ENCODE measurements at regions not wholly inside any gene's neighbourhood (a gene's known extent, or its start where the extent isn't known, plus 50 kb on each side); places are given as distances from the start of the nearest gene placed in this dataset.

DNA sequence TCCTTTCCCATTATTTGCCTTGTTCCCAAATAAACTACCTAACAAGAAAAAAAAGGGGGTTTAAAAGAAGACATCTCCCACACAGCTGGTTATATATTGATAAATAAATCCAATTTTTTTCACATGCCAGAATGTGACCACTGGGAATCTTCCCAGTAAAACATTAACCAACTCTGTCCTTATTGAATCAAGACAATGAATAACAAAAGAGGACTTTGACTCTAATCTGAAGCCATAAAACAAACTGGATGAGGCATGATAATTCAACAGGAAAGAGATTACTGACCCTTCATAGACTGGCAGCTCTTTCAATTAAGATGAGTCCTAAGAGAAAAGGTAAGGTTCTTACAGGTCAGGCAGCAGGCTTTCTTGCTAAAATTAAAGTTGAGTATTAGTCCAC, 165.8 kb upstream of the CDH6 start:
- TF ChIP-seq, protein P1, sequence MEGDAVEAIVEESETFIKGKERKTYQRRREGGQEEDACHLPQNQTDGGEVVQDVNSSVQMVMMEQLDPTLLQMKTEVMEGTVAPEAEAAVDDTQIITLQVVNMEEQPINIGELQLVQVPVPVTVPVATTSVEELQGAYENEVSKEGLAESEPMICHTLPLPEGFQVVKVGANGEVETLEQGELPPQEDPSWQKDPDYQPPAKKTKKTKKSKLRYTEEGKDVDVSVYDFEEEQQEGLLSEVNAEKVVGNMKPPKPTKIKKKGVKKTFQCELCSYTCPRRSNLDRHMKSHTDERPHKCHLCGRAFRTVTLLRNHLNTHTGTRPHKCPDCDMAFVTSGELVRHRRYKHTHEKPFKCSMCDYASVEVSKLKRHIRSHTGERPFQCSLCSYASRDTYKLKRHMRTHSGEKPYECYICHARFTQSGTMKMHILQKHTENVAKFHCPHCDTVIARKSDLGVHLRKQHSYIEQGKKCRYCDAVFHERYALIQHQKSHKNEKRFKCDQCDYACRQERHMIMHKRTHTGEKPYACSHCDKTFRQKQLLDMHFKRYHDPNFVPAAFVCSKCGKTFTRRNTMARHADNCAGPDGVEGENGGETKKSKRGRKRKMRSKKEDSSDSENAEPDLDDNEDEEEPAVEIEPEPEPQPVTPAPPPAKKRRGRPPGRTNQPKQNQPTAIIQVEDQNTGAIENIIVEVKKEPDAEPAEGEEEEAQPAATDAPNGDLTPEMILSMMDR (conservative IDR thresholded peaks at IDR 0.05) = no peak

DNA sequence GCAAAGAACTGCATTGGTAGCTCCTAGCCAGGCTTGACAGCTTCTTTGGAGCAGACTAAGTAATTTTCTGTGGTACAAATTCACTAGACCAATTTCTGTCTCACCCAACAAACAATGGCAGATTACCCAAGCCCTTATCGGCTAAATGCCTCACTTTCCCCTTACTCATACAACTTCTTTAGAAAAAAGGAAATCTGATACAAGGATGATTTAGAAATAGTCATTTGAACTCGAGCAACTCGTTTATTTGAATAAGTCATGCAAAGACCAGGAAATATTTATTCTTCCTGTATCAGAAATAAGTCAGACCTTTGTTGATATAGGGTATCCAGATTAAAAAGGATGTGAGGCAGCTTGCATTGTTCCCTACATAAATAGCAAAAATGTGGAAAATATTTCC, 170.4 kb upstream of the CDH6 start:
- TF ChIP-seq, protein P1 (conservative IDR thresholded peaks at IDR 0.05) = no peak

More for the DNA sequence above, 165.8 kb upstream of the CDH6 start:
- H3K27ac ChIP-seq = no peak overlapping the region

DNA sequence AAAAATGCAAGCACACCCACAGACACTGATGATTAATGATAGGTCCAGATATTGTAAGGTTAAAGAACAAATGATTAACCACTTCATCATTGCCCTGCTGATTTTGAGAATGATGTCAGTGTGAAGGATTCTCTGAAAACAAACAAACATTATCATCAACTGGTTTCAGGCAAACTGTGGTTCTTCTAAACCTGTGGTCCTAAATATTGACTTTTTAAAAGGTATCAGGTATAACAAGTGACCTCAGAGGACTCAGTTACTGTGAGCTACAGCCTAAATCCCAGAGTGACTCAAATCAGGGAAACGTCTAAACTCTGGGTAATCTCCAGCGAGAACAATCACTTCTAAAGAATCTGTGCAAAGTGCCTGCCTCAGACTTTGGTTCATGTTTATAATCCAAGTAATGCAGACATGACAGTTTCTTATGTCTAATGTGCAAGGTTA, 172.3 kb upstream of the CDH6 start:
- H3K27ac ChIP-seq = no peak overlapping the region
- TF ChIP-seq, protein P1 (conservative IDR thresholded peaks at IDR 0.05) = no peak

More for the DNA sequence above, 170.4 kb upstream of the CDH6 start:
- no peak overlapping the region for H3K27ac ChIP-seq

DNA sequence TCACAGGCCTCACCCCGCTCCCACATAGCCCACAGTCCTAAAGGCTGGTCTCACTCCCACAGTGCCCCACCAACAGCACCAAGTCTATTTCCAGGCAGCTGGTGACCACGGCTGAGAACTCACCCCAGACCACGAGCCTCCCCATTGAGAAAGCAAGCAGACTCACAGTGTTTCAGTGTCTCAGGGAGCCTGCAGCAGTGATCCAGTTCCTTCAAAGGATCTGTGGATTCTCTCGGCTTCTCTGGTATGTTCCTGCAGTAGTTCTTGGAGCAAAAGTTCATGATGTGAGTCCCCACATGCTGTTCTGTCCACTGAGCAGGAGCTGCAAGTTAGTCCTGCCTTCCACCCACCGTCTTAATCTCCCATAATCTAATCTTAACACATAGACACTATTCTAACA, 185.3 kb upstream of the CDH6 start:
- TF ChIP-seq, protein P1 (conservative IDR thresholded peaks at IDR 0.05) = no peak
- H3K27ac ChIP-seq = no peak overlapping the region

DNA sequence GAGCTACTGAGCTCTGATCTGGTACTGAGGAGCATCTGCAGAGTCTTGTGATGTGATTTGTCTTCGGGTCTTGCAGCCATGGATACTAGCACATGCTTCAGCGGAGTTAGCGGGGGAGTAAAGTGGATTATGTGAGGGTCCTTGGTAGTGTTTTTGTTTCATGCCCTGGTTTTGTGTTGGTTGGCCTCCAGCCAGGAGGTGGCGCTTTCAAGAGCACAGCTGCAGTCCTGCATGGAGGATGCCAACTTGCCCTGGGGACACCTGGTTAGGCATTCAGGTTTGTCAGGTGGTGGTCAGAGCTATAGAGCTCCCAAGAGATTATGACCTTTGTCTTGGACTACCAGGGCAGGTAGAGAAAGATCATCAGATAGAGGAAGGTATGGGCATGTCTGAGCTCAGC, 185.8 kb upstream of the CDH6 start:
- H3K27ac ChIP-seq = no peak overlapping the region

DNA sequence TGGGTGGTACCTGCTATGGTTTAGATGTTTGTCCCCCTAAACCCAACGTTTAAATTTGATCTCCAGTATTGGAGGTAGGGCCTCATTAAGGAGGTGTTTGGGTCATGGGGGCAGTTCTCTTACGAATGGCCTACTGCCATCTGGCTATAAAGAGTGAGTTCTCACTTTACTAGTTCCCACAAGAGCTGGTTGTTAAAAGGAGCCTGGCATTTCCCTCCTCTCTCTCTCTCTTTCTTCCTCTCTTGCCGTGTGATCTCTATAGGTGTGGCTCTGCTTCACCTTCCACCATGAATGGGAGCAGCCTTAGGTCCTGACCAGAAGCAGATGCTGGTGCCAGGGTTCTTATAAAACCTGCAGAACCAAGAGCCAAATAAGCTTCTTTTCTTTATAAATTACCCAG, 193.2 kb upstream of the CDH6 start:
- TF ChIP-seq, protein P1 (conservative IDR thresholded peaks at IDR 0.05) = no peak
- H3K27ac ChIP-seq = no peak overlapping the region

More for the DNA sequence above, 185.8 kb upstream of the CDH6 start:
- TF ChIP-seq, protein P1 (conservative IDR thresholded peaks at IDR 0.05) = no peak

DNA sequence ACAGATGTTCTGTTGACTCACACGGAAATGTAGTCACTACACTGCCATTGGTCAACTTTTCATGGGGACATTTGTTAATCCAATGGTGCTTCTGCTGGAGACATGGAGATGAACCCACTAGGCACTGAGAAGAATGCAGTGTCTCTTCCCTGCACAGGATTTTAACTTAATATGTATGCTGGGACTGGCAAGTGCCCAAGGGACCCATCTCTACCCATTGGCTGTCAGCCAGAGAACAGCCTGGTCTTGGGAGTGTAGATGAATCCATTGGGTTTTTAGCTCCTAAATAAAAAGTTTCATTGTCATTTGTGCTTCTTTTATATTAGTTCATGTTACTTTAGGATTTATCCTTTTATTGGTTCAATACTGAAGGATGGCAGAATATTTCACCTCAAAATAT, 195.8 kb upstream of the CDH6 start:
- TF ChIP-seq, protein P1 (conservative IDR thresholded peaks at IDR 0.05) = no peak
- H3K27ac ChIP-seq = no peak overlapping the region

All from VCaP (cell line).